Neural progenitor cell (in vitro differentiated cells): ENCODE measurements at regions not wholly inside any gene's neighbourhood (a gene's known extent, or its start where the extent isn't known, plus 50 kb on each side); places are given as distances from the start of the nearest gene placed in this dataset.

Source experiments
- DNase-seq: peaks from one replicate; pipeline ENCODE4 v3.0.0-alpha.2; 2016; ENCODE audit warnings: low spot score
- H2AFZ ChIP-seq: fragments of 200-600 bp; sonication (generic); replicated peaks from 2 replicates; pipeline ENCODE4 v1.6.1; 2016; ENCODE audit warnings: antibody characterized with exemption
- H3F3A ChIP-seq: fragments of 200-600 bp; sonication (generic); 2 replicates; pipeline ENCODE4 v1.6.1; 2016; ENCODE audit warnings: antibody characterized with exemption, low read depth
- H3K27ac ChIP-seq: fragments of 200-600 bp; sonication (generic); 2 replicates; pipeline ENCODE4 v1.5.1; 2016; ENCODE audit warnings: mild to moderate bottlenecking
- H3K27me3 ChIP-seq: fragments of 200-600 bp; sonication (generic); 2 replicates; pipeline ENCODE4 v1.6.1; 2016; ENCODE audit warnings: mild to moderate bottlenecking, moderate library complexity
- H3K36me3 ChIP-seq: fragments of 200-600 bp; sonication (generic); 2 replicates; pipeline ENCODE4 v1.5.1; 2016
- H3K4me1 ChIP-seq: fragments of 200-600 bp; sonication (generic); 2 replicates; pipeline ENCODE4 v1.6.1; 2016; ENCODE audit warnings: mixed run types
- H3K4me2 ChIP-seq: fragments of 200-600 bp; sonication (generic); 2 replicates; pipeline ENCODE4 v1.6.1; 2016
- H3K4me3 ChIP-seq: fragments of 200-600 bp; sonication (generic); 2 replicates; pipeline ENCODE4 v1.5.1; 2016
- H3K79me2 ChIP-seq: fragments of 200-600 bp; sonication (generic); 2 replicates; pipeline ENCODE4 v1.6.1; 2016; ENCODE audit warnings: low read depth
- H3K9ac ChIP-seq: fragments of 200-600 bp; sonication (generic); 2 replicates; pipeline ENCODE4 v1.6.1; 2016
- H3K9me3 ChIP-seq: fragments of 200-600 bp; sonication (generic); 2 replicates; pipeline ENCODE4 v1.5.1; 2016; ENCODE audit warnings: low read depth
- H4K20me1 ChIP-seq: fragments of 200-600 bp; sonication (generic); 2 replicates; pipeline ENCODE4 v1.6.1; 2016; ENCODE audit warnings: low read depth
- H3K27ac Mint-ChIP-seq: 3 replicates; pipeline ENCODE4 v1.8.0; 2021; ENCODE audit warnings: mixed read lengths
- H3K27me3 Mint-ChIP-seq: 2 replicates; pipeline ENCODE4 v1.8.0; 2022; ENCODE audit warnings: low read depth, mild to moderate bottlenecking, inconsistent platforms, moderate library complexity, mixed read lengths; ENCODE audit not compliant: insufficient read depth
- H3K36me3 Mint-ChIP-seq: 3 replicates; pipeline ENCODE4 v1.8.0; 2021; ENCODE audit warnings: mixed read lengths
- H3K4me1 Mint-ChIP-seq: 3 replicates; pipeline ENCODE4 v1.8.0; 2021; ENCODE audit warnings: mixed read lengths
- H3K4me3 Mint-ChIP-seq: 3 replicates; pipeline ENCODE4 v1.8.0; 2021; ENCODE audit warnings: mild to moderate bottlenecking, moderate library complexity, mixed read lengths
- H3K9me3 Mint-ChIP-seq: 3 replicates; pipeline ENCODE4 v1.8.0; 2020; ENCODE audit warnings: mixed read lengths
- CTCF ChIP-seq: fragments of 200-600 bp; sonication (generic); IDR thresholded peaks from 2 replicates; pipeline ENCODE4 v1.5.1; 2017; ENCODE audit warnings: antibody characterized with exemption, mild to moderate bottlenecking
- EZH2 ChIP-seq: fragments of 200-600 bp; sonication (generic); IDR thresholded peaks from 2 replicates; pipeline ENCODE4 v1.6.1; 2017; ENCODE audit warnings: antibody characterized with exemption, mild to moderate bottlenecking, moderate library complexity
- EZH2phosphoT487 ChIP-seq: fragments of 200-600 bp; sonication (generic); IDR thresholded peaks from 2 replicates; pipeline ENCODE4 v1.6.1; 2017; ENCODE audit warnings: antibody characterized with exemption

- no peaks in the 10 kb centered on the region for H3K79me2 ChIP-seq
- no peaks in the 10 kb centered on the region for H3K36me3 ChIP-seq
- no peak overlapping the region for H3K27ac ChIP-seq
- TF ChIP-seq EZH2phosphoT487 (no peak), CTCF (no peak), EZH2 (no peak)
- no peak overlapping the region for H3K9ac ChIP-seq
- no peak overlapping the region for H2AFZ ChIP-seq
- no peaks in the 10 kb centered on the region for H3K9me3 ChIP-seq
- DNase-seq, result no peak
- Mint-ChIP-seq H3K4me1 (no peaks in the 10 kb centered on the region), H3K36me3 (no peaks in the 10 kb centered on the region), H3K27ac (no peak overlapping the region), H3K4me3 (no peak overlapping the region), H3K27me3 (no peaks in the 10 kb centered on the region), H3K9me3 (no peaks in the 10 kb centered on the region)
- H4K20me1 ChIP-seq, result no peaks in the 10 kb centered on the region
- no peak overlapping the region for H3K4me3 ChIP-seq
- H3K4me2 ChIP-seq, result no peak overlapping the region
- no peaks in the 10 kb centered on the region for H3K27me3 ChIP-seq
- H3K4me1 ChIP-seq, result no peaks in the 10 kb centered on the region
- no peaks in the 10 kb centered on the region for H3F3A ChIP-seq
Observed at GRCh38 chr3:35291471-35292236, 347.7 kb upstream of the ARPP21 start.

GRCh38 chr3:35292568-35292967, 346.8 kb upstream of the ARPP21 start:
- H3K79me2 ChIP-seq, result no peaks in the 10 kb centered on the region
- no peaks in the 10 kb centered on the region for H3K9me3 ChIP-seq
- no peak overlapping the region for H3K4me3 ChIP-seq
- DNase-seq, result no peak
- H3K27me3 ChIP-seq, result no peaks in the 10 kb centered on the region
- no peaks in the 10 kb centered on the region for H3K4me1 ChIP-seq
- H3K4me3 Mint-ChIP-seq, result no peak overlapping the region
- TF ChIP-seq EZH2phosphoT487 (no peak), CTCF (no peak), EZH2 (no peak)
- H3K27me3 Mint-ChIP-seq, result no peaks in the 10 kb centered on the region
- H3K9me3 Mint-ChIP-seq, result no peaks in the 10 kb centered on the region
- H4K20me1 ChIP-seq, result no peaks in the 10 kb centered on the region
- no peaks in the 10 kb centered on the region for H3F3A ChIP-seq
- H3K9ac ChIP-seq, result no peak overlapping the region
- H3K27ac ChIP-seq, result no peak overlapping the region
- no peaks in the 10 kb centered on the region for H3K4me1 Mint-ChIP-seq
- no peak overlapping the region for H3K27ac Mint-ChIP-seq
- H3K36me3 Mint-ChIP-seq, result no peaks in the 10 kb centered on the region
- no peak overlapping the region for H3K4me2 ChIP-seq
- H3K36me3 ChIP-seq, result no peaks in the 10 kb centered on the region
- H2AFZ ChIP-seq, result no peak overlapping the region

GRCh38 chr3:35295906-35296305, 343.4 kb upstream of the ARPP21 start:
- no peak overlapping the region for H3K27ac ChIP-seq
- TF ChIP-seq EZH2phosphoT487 (no peak), EZH2 (no peak), CTCF (no peak)
- no peaks in the 10 kb centered on the region for H4K20me1 ChIP-seq
- no peak overlapping the region for H3K4me3 ChIP-seq
- H3K27me3 ChIP-seq, result no peaks in the 10 kb centered on the region
- Mint-ChIP-seq H3K27ac (no peak overlapping the region), H3K9me3 (no peaks in the 10 kb centered on the region), H3K27me3 (no peaks in the 10 kb centered on the region), H3K4me1 (no peaks in the 10 kb centered on the region), H3K36me3 (no peaks in the 10 kb centered on the region), H3K4me3 (no peak overlapping the region)
- H2AFZ ChIP-seq, result no peak overlapping the region
- no peak overlapping the region for H3K4me2 ChIP-seq
- no peak for DNase-seq
- no peak overlapping the region for H3K9ac ChIP-seq
- H3K36me3 ChIP-seq, result no peaks in the 10 kb centered on the region
- H3F3A ChIP-seq, result no peaks in the 10 kb centered on the region
- no peaks in the 10 kb centered on the region for H3K79me2 ChIP-seq
- no peaks in the 10 kb centered on the region for H3K9me3 ChIP-seq
- no peaks in the 10 kb centered on the region for H3K4me1 ChIP-seq
